ENCODE measurements at regions not wholly inside any gene's neighbourhood (a gene's known extent, or its start where the extent isn't known, plus 50 kb on each side); places are given as distances from the start of the nearest gene placed in this dataset.
"Not testable (repeated sequence)": the region's sequence is repeated elsewhere in the genome, so short reads cannot be mapped to it uniquely, and the experiment has no call there.

DNA sequence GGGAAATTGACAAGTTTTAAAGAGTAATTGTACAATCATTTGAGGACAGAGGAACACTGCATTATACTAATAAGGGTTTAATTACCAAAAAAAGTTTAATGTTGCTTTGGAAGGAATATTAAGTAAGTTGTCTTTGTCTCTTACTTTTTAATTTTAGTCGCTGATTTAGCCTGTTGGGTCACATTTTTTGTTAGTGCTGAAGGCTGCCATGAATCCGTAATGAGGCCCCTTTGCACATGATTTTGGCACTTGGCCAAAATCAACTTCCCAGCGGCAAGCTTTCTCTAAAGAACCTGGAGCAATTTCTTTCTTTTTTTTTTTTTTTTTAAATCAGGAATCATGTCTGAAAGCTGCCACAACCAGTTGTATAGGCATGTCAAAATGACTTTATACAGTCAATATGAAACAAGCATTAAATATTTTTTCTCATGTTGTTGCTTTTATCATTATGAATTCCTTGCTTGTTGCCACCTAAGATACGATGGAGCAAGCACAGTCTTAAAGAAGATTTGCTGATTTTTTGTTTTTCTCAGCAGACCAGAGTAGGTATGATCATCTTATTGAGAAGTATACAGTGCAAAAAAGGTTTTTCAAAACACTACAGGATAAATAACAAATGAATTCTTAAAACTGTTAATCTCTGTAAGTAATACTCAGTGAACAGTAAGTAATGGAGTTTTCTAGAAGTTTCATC, 690.4 kb downstream of the USP25 start:
- DNase-seq (ENCODE audit: low read depth): no peak

DNA sequence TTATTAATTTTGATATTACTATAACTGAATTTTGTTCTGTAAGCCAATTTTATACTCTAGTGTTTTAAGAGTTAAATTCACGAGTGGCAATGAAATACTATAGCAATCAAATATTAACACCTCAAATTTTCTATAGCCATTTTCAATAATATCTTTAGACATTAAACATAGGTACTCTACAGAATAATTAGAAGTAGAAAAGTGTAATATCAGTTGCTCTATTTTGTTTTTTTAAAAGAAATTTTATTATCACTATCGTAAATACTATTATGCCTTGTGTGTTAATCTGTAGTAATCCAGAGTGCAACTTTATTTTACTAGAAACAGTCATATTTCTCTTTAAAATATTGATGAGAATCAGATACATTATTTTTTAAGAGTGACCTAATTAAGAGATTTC, 691.2 kb downstream of the USP25 start:
- DNase-seq (ENCODE audit: low read depth): no peak

DNA sequence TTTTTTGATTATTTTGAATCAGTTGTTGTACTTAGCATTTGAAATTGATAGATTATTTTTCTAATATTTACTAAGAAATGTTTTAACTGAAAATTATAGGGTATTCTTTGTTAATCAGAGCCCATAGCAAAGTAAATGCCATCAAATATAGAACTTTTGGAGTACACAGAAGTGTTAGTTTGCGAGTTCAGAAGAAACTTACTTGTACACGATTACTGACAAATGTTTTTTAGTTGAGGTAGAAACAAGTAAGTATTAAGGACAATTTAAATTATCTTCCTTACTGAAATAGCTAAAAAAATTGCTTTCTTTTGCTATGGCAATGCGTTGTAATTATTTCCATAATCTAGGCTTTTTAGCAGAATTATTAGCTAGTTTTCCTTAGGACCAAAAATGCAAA, 692.2 kb downstream of the USP25 start:
- no peak for DNase-seq (ENCODE audit: low read depth)

GRCh38 chr21:16422702-16423101, 692.9 kb downstream of the USP25 start:
- no peak for DNase-seq (ENCODE audit: low read depth)

DNA sequence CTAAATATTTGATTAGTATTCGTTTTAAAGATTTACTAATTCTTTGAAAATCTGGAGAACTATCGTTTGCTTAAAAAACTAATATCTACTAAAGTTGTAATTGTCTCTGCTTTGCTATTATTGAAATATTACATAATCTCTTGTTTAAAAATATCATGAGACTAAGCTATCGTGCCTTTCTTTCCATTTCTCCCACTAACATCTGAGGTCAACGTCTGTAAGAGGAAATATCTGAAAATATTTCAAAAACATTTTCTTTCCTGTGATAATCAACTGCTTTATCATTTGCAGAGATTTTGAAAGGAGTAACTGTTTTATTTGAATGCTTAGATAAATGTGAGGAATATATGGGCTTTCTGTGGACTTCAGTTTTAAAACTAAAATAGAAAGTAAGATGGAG, 694.1 kb downstream of the USP25 start:
- DNase-seq (ENCODE audit: low read depth): no peak

DNA sequence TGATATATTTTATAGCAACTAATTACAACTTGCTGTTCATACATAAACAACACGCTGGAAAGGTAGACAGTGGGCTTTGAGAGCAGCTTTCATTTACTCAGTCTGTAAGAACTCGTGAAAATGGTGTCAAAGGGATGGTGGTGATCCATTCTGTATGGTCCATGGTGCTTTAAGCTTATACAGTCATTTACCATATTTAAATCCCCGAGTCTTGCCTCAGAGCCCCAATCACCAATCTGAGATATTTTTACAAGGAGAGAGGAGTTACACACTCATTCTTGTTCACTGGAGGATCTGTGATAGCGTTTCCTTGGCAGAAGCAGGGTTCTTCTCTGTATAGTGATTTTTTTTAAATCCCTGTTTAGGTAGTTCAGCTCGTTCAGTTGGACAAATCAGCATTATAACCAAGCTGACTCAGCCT, 694.6 kb downstream of the USP25 start:
- DNase-seq (ENCODE audit: low read depth): no peak

DNA sequence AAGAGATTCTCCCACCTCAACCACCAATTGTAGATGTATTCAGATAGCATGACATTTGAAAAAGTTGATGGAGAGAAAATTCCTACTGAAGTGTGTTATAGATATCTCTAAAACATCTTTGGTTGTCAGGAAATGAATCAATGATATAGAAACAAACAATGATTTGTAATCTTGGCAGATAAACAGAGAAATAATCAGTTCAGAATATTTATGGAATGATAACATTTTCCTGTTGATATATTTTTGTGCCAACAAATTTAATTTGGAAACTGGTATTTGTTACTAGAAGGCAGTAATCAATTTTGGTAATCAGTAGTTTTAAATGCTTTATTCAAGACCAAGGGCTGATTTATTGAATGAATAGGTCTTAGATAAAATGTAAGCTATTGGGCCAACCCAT, 695.6 kb downstream of the USP25 start:
- no peak for DNase-seq (ENCODE audit: low read depth)

DNA sequence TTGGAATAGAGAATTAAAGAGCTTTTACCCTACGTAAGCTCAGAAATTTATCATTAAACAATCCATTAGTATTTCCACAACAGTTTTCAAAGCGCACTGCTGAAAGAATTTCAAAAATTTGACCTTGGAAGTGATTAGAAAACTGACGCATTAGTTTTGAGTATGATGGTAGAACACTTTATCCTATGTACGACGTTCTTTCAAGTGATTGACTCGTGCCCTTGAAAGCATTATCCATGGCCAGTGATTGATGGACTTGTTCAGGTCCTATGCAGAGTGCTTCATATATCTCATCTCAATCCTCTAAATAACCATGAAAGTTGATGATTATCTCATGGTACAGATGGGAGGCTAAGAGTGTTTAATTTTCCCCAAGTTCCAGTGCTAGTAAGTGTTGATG, 697.2 kb downstream of the USP25 start:
- DNase-seq (ENCODE audit: low read depth): no peak

DNA sequence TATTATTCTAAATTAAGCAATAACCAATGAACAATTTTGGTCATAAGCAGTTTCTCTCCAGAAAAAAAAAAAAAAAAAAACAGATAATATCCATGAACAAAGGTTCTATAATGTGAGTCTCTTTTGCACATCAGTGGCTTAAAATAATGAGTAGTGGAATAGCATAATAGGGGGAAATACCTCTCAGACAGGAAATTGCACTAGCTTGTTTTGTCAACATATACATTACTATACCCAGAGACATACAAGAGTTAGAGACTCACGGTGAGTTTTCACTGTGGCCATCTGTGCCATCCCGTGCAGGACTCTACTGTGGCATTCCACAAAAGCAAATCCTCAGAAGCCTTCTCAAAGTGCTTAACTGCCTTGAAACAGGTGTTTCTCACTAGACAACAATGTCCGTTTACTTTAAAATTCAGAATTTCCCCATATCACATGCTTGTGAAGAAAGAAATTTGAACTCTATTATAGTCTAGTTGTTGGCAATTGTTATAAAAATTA, 697.9 kb downstream of the USP25 start:
- DNase-seq (ENCODE audit: low read depth): no peak

- DNase-seq (ENCODE audit: low read depth): no peak
These were observed 707.8 kb downstream of the USP25 start for GRCh38 chr21:16437586-16437985.

GRCh38 chr21:16438761-16439160, 709.0 kb downstream of the USP25 start:
- no peak for DNase-seq (ENCODE audit: low read depth)

DNA sequence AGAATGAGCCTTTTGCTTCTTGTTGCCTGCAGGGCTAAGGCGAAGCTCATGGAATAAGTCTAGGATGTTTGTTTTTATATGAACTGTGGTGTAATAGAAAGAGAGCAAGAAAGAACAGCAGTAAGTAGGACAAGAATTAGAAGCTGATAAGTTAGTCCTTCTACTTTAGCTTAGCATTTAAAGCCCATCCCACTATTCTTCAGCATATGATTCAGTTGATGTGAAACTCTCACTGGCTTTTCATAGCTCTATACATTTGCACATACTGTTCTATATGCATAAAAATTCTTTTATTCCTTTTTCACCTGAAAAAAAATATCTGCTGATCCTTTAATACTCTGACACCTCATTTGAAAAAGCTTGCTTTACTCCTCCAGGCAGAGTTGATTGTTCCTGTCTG, 712.0 kb downstream of the USP25 start:
- no peak for DNase-seq (ENCODE audit: low read depth)

DNA sequence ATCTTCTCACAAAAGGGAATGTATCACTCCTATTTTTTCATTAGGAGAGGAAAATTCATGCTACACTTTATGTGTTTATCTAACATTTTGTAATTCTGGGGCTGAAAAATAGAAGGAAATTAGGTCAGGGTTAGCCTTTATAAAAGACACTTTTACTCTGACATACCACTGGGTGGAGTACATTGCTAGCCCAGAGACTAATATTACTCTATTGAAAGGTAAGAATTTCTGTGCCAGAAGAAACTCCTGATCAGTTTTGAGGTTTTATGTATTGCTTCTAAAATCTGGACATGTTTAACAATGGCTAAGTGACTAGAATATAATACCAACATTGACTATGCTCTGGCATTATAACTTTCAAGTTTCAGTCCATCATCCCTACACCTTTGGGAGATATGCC, 724.6 kb downstream of the USP25 start:
- DNase-seq (ENCODE audit: low read depth): no peak

GRCh38 chr21:16455526-16455925, 725.7 kb downstream of the USP25 start:
- DNase-seq (ENCODE audit: low read depth): no peak

GRCh38 chr21:16455978-16456377, 726.2 kb downstream of the USP25 start:
- DNase-seq (ENCODE audit: low read depth): no peak

GRCh38 chr21:16457498-16457897, 727.7 kb downstream of the USP25 start:
- DNase-seq (ENCODE audit: low read depth): no peak

- no peak for DNase-seq (ENCODE audit: low read depth)
These were observed 731.2 kb downstream of the USP25 start for GRCh38 chr21:16460936-16461335.

DNA sequence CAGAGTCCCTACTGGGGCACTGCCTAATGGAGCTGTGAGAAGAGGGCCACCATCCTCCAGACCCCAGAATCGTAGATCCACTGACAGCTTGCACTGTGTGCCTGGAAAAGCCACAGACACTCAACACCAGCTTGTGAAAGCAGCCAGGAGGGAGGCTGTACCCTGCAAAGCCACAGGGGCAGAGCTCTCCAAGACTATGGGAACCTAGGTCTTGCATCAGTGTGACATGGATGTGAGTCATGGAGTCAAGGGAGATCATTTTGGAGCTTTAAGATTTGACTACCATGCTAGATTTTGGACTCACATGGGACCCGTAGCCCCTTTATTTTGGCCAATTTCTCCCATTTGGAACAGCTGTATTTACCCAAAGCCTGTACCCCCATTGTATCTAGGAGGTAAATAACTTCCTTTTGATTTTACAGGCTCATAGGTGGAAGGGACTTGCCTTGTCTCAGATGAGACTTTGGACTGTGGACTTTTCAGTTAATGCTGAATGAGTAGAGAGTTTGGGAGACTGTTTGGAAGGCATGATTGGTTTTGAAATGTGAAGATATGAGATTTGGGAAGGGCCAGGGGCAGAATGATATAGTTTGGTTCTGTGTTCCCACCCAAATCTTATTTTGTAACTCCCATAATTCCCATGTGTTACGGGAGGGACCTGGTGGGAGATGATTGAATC, 734.6 kb downstream of the USP25 start:
- DNase-seq (ENCODE audit: low read depth): not testable (repeated sequence)

DNA sequence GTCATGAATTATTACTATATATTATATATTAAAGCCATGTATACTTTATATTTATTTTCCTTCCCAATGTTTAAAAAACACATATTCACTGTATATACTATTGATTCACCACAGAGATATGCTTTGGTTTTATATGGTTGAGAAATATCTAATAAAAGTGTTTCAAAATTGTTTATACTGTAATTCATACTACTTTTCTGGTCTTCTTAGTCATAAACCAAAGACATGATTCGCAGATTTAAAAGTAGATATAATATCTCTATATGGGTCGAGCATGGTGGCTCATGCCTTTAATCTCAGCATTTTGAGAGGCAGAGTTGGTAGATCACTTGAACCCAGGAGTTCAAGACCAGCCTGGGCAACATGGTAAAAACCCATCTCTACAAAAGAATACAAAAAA, 738.4 kb downstream of the USP25 start:
- DNase-seq (ENCODE audit: low read depth): no peak

DNA sequence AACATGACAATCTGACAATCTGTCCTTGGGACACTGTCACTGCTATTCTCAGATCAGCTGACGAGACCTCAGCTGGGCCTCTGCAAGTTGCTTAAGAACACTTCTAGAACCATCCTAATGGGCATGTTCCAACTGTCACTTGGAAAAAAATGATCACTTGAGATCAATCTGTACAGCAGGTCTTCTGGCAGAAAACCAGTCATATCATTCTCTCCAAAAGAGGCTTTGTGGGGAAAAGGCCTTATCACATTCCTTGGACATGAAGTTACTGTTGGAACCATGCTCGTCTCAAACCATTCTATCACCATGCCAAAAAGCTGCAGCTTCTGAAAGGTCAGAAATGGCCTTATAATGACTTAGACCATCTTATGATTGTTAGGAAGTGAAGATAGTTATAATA, 744.2 kb downstream of the USP25 start:
- DNase-seq (ENCODE audit: low read depth): no peak

GRCh38 chr21:16476056-16476825, 746.5 kb downstream of the USP25 start:
- DNase-seq (ENCODE audit: low read depth): no peak

- DNase-seq (ENCODE audit: low read depth): no peak
These were observed 758.3 kb downstream of the USP25 start for GRCh38 chr21:16488042-16488441.

DNA sequence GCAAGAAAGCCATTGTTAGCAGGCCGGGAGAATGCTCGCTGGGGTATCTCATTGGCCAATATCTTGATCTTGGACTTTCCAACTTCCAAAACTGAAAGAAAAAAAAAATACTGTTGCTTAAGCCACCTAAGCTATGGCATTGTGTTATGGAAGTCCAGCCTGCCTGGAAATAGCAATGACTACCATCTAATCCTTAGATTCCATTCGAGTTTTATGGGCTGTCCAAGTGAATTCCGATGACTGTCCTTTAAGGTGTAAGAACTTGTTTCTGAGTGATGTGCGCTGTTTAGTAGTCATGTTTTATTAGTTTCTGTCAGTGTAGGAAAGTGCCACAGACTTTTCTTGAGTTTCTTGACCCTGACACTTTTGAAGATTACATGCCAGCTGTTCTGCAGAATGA, 762.6 kb downstream of the USP25 start:
- DNase-seq (ENCODE audit: low read depth): no peak

Measured in activated T-helper 9 cell treated with anti-CD3 and anti-CD28 coated beads, Interleukin-2, amount 50 U/mL, for 16 hours (primary cell).